NCI-H187 treated with DMSO at 0.1 percent for 48 hours (cell line): ENCODE measurements at regions not wholly inside any gene's neighbourhood (a gene's known extent, or its start where the extent isn't known, plus 50 kb on each side); places are given as distances from the start of the nearest gene placed in this dataset.
A peak's percentile ranks its signal among the peaks of the same experiment; 100 is the strongest.
"Not testable (repeated sequence)": the region's sequence is repeated elsewhere in the genome, so short reads cannot be mapped to it uniquely, and the experiment has no call there.

Experiments used
- DNase-seq: peaks from one replicate; lab custom pipeline; 2025; lab: John Stamatoyannopoulos, UW

GRCh38 chr2:88860421-88861075, 169.1 kb downstream of the RPIA start:
- DNase-seq = no peak

GRCh38 chr2:88865801-88866371, 174.4 kb downstream of the RPIA start:
- no peak for DNase-seq

GRCh38 chr2:88866756-88867155, 175.3 kb downstream of the RPIA start:
- DNase-seq = no peak

GRCh38 chr2:88868861-88869260, 177.4 kb downstream of the RPIA start:
- DNase-seq = no peak

- no peak for DNase-seq
Observed at GRCh38 chr2:88870267-88870839, 178.9 kb downstream of the RPIA start.

GRCh38 chr2:88871336-88871735, 179.9 kb downstream of the RPIA start:
- no peak for DNase-seq

GRCh38 chr2:88873620-88874019, 182.1 kb downstream of the RPIA start:
- DNase-seq = no peak

GRCh38 chr2:88874063-88874657, 182.7 kb downstream of the RPIA start:
- DNase-seq = no peak

GRCh38 chr2:88875736-88876135, 184.3 kb downstream of the RPIA start:
- no peak for DNase-seq

- peak; percentile 2 for DNase-seq
Observed at GRCh38 chr2:88880441-88880953, 189.0 kb downstream of the RPIA start.

- no peak for DNase-seq
Observed at GRCh38 chr2:88885275-88885674, 193.8 kb downstream of the RPIA start.

GRCh38 chr2:88885679-88886416, 194.4 kb downstream of the RPIA start:
- no peak for DNase-seq

GRCh38 chr2:88887466-88887865, 196.0 kb downstream of the RPIA start:
- DNase-seq = not testable (repeated sequence)

GRCh38 chr2:88892207-88892606, 200.7 kb downstream of the RPIA start:
- no peak for DNase-seq

GRCh38 chr2:88892788-88893187, 201.3 kb downstream of the RPIA start:
- no peak for DNase-seq

- no peak for DNase-seq
Observed at GRCh38 chr2:88896971-88897370, 205.5 kb downstream of the RPIA start.

GRCh38 chr2:88897715-88898114, 206.2 kb downstream of the RPIA start:
- no peak for DNase-seq

- no peak for DNase-seq
Observed at GRCh38 chr2:88903749-88904353, 212.4 kb downstream of the RPIA start.

- DNase-seq = no peak
Observed at GRCh38 chr2:88913280-88913679, 221.8 kb downstream of the RPIA start.

- no peak for DNase-seq
Observed at GRCh38 chr2:88919087-88919738, 227.7 kb downstream of the RPIA start.

GRCh38 chr2:88920399-88920798, 228.9 kb downstream of the RPIA start:
- not testable (repeated sequence) for DNase-seq
